Lower leg skin (tissue), 4 donors: ENCODE measurements at regions not wholly inside any gene's neighbourhood (a gene's known extent, or its start where the extent isn't known, plus 50 kb on each side); places are given as distances from the start of the nearest gene placed in this dataset.

ENCODE experiments used
- DNase-seq, 2 donors: peaks; one replicate each; pipeline ENCODE4 v3.0.0-alpha.2; 2019; ENCODE audit warnings: low spot score in 2 of 2
- H3K4me3 ChIP-seq: fragments of 200-600 bp; sonication (generic); 2 replicates; pipeline ENCODE4 v1.5.1; 2017; ENCODE audit warnings: mild to moderate bottlenecking, low read depth; ENCODE audit not compliant: poor library complexity, severe bottlenecking
- CTCF ChIP-seq, 3 donors: fragments of 450-650 bp; IDR thresholded peaks; one replicate each; pipeline ENCODE4 v1.5.1; 2016; ENCODE audit warnings: antibody characterized with exemption in 3 of 3, mild to moderate bottlenecking in 3 of 3, moderate library complexity in 2 of 3
- POLR2A ChIP-seq, 2 donors: fragments of 450-650 bp; IDR thresholded peaks; one replicate each; pipeline ENCODE4 v1.6.1; 2016 to 2017; ENCODE audit warnings: antibody characterized with exemption in 2 of 2, mild to moderate bottlenecking in 1 of 2, moderate library complexity in 1 of 2
- WGBS, 2 donors: methylation state at CpG; one replicate each; pipeline ENCODE4 v1.1.5; 2018; 5-methylcytosine and 5-hydroxymethylcytosine counted together
- intact Hi-C: fragments of 100-400 bp; cut with DNase I; formaldehyde crosslinking; loops from one replicate; pipeline ENCODE4 v1.15.0; 2023; ENCODE audit warnings: low total_unique reads

DNA sequence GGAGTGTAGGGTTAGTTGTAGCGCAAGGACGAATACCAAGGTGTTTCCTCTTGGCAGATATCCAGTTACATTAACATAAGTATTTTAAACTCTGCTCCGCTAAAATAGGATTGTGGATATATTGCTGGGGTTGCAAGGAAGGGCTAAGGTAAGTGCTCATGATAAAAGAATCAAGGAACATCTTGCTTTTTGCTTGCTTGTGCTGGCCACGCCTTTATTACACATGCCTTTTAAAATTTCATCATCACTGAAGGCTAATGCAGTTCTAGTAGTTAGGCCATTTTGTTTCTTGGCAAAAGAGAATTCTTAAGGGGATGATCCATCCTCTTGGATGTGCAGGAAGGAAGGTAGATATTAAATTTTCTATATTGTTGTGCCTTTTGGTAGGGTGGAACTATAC is 415.6 kb upstream of the TPM1 start:
- intact Hi-C loops = no loop called here
- 82 to 87% methylated on average over 4 of the region's 4 CpGs for WGBS, 2 donors
- H3K4me3 ChIP-seq = no peak overlapping the region
- no peak for DNase-seq
- no peak for TF ChIP-seq POLR2A (IDR thresholded peaks at IDR 0.05)
- TF ChIP-seq CTCF (IDR thresholded peaks at IDR 0.05) = no peak

GRCh38 chr15:62631076-62631724 is 411.3 kb upstream of the TPM1 start:
- intact Hi-C loops = no loop called here

DNA sequence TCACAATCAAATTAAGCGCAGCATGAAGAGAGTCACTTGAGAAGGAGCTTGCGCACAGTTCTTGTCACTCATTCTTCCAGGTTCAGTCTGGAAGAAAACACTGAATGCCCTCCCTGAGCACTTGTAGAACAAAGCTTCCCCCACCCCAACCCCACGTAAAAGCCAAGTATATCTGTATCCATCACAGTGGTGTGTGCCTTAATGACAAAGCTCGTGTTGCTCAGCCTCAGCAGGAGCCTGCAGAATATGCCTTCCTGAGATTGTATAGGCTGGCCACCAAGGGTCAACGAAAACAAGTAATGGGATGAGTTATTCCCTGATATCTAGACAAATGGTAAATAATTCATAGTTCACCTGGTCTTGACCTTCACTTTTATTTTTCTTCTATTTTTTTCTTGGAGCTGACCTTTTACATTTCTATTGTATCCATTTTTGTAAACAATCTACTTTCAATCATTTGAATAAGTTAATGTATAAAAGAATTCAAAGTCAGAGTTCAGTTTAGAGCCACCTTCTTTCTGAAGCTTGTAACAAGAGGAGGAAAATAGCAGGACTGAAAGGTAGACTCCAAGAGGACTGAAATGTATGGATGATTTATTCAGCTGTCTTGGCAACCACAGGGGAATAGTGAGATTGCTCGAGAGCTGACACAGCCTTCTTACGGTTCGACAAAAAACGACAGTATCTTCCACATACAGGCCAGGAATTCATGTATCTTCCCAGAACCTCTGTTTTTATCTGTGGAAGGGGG is 405.5 kb upstream of the TPM1 start:
- WGBS, 2 donors = 75 to 76% methylated on average over 9 of the region's 9 CpGs
- intact Hi-C loops = no loop called here
- DNase-seq = no peak
- no peak overlapping the region for H3K4me3 ChIP-seq
- TF ChIP-seq POLR2A (IDR thresholded peaks at IDR 0.05) (no peak), CTCF (IDR thresholded peaks at IDR 0.05) (no peak)

More at GRCh38 chr15:62631076-62631724, 411.3 kb upstream of the TPM1 start:
- 44 to 56% methylated on average over 2 of the region's 2 CpGs for WGBS, 2 donors
- H3K4me3 ChIP-seq = no peak overlapping the region
- TF ChIP-seq CTCF (IDR thresholded peaks at IDR 0.05) (no peak), POLR2A (IDR thresholded peaks at IDR 0.05) (no peak)
- DNase-seq = no peak

- intact Hi-C loops = no loop called here
- no peak overlapping the region for H3K4me3 ChIP-seq
- no peak for DNase-seq
- WGBS, 2 donors = 74 to 90% methylated on average over 5 of the region's 5 CpGs
- TF ChIP-seq POLR2A (IDR thresholded peaks at IDR 0.05) = no peak
- TF ChIP-seq CTCF (IDR thresholded peaks at IDR 0.05) = no peak
These were observed 405.0 kb upstream of the TPM1 start for GRCh38 chr15:62637574-62637897.

- TF ChIP-seq POLR2A (IDR thresholded peaks at IDR 0.05) (no peak), CTCF (IDR thresholded peaks at IDR 0.05) (no peak)
- no peak for DNase-seq
- WGBS, 2 donors = 83 to 94% methylated on average over 8 of the region's 8 CpGs
- no peak overlapping the region for H3K4me3 ChIP-seq
- intact Hi-C loops = no loop called here
These were observed 404.5 kb upstream of the TPM1 start for GRCh38 chr15:62637950-62638619.
